AG09319 (cell line): ENCODE measurements at regions not wholly inside any gene's neighbourhood (a gene's known extent, or its start where the extent isn't known, plus 50 kb on each side); places are given as distances from the start of the nearest gene placed in this dataset.
"Not testable (repeated sequence)": the region's sequence is repeated elsewhere in the genome, so short reads cannot be mapped to it uniquely, and the experiment has no call there.

Experiments
- DNase-seq: peaks from one replicate; pipeline ENCODE4 v3.0.0-alpha.2; 2010; ENCODE audit warnings: low read depth; ENCODE audit errors: extremely low read depth
- CTCF ChIP-seq: IDR thresholded peaks from 2 replicates; pipeline ENCODE4 v1.5.1; 2011; ENCODE audit warnings: low read depth, mild to moderate bottlenecking, inconsistent platforms, low read length, moderate library complexity

DNA sequence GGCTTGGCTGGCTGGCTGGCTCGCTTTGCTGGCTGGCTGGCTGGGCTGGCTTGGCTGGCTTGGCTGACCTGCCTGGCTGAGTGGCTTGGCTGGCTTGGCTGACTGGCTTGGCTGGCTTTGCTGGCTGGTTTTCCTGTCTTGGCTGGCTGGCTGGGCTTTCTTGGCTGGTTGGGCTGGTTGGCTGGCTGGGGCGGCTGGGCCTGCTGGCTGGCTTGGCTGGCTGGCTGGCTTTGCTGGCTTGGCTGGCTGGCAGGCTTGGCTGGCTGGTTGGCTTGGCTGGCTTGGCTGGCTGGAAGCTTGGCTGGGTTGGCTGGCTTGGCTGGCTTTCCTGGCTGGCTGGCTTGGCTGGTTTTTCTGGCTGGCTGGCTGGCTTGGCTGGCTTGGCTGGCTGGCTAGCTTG lies 435.6 kb downstream of the GOLGA6L6 start:
- no peak for DNase-seq
- TF ChIP-seq CTCF, result no peak

DNA sequence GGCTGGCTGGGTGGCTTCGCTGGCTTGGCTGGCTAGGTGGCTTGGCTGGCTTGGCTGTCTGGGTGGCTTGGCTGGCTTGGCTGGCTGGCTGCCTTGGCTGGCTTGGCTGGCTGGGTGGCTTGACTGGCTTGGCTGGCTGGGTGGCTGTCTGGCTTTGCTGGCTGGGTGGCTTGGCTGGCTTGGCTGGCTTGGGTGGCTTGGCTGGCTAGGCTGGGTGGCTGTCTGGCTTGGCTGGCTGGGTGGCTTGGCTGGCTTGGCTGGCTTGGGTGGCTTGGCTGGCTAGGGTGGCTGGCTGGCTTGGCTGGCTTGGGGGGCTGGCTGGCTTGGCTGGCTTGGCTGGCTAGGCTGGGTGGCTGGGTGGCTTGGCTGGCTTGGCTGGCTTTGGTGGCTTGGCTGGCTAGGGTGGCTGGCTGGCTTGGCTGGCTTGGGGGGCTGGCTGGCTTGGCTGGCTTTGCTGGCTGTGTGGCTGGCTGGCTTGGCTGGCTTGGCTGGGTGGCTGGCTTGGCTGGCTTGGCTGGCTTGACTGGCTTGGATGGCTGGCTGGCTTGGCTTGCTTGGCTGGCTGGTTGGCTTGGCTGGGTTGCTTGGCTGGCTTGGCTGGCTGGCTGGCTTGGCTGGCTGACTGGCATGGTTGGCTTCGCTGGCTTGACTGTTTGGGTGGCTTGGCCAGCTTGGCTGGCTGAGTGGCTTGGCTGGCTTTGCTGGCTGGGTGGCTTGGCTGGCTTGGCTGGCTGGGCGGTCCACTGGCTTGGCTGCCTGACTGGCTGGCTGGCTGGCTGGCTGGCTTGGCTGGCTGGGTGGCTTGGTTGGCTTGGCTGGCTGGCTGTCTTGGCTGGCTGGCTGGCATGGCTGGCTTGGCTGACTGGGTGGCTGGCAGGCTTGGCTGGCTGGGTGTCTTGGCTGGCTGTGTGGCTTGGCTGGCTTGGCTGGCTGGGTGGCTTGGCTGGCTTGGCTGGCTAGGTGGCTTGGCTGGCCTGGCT lies 436.3 kb downstream of the GOLGA6L6 start:
- DNase-seq, result not testable (repeated sequence)

- DNase-seq, result not testable (repeated sequence)
Observed at GRCh38 chr15:20104551-20104950, 437.0 kb downstream of the GOLGA6L6 start.

GRCh38 chr15:20102862-20103261 lies 438.7 kb downstream of the GOLGA6L6 start:
- not testable (repeated sequence) for DNase-seq

- DNase-seq, result not testable (repeated sequence)
Observed at GRCh38 chr15:20102209-20102608, 439.4 kb downstream of the GOLGA6L6 start.

DNA sequence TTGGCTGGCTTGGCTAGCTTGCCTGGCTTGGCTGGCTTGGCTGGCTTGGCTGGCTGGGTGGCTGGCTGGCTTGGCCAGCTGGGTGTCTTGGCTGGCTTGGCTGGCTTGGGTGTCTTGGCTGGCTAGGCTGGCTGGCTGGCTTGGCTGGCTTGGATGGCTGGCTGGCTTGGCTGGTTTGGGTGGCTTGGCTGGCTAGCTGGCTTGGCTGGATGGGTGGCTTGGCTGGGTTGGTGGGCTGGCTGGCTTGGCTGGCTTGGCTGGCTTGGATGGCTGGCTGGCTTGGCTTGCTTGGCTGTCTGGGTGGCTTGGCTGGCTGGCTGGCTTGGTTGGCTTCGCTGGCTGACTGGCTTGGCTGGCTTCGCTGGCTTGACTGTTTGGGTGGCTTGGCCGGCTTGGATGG lies 440.3 kb downstream of the GOLGA6L6 start:
- not testable (repeated sequence) for DNase-seq

DNA sequence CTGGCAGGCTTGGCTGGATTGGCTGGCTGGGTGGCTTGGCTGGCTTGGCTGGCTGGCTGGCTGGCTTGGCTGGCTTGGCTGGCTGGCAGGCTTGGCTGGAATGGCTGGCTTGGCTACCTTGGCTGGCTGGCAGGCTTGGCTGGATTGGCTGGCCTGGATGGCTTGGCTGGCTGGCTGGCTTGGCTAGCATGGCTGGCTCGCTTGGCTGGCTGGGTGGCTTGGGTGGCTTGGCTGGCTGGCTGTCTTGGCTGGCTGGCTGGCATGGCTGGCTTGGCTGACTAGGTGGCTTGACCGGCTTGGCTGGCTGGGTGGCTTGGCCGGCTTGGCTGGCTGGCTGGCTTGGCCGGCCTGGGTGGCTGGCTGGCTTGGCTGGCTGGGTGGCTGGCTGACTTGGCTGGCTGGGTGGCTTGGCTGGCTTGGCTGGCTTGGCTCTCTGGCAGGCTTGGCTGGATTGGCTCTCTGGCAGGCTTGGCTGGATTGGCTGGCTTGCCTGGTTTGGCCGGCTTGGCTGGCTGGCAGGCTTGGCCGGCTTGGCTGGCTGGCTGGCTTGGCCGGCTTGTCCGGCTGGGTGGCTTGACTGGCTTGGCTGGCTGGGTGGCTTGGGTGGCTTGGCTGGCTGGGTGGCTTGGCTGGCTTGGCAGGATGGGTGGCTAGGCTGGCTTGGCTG lies 440.9 kb downstream of the GOLGA6L6 start:
- not testable (repeated sequence) for DNase-seq

DNA sequence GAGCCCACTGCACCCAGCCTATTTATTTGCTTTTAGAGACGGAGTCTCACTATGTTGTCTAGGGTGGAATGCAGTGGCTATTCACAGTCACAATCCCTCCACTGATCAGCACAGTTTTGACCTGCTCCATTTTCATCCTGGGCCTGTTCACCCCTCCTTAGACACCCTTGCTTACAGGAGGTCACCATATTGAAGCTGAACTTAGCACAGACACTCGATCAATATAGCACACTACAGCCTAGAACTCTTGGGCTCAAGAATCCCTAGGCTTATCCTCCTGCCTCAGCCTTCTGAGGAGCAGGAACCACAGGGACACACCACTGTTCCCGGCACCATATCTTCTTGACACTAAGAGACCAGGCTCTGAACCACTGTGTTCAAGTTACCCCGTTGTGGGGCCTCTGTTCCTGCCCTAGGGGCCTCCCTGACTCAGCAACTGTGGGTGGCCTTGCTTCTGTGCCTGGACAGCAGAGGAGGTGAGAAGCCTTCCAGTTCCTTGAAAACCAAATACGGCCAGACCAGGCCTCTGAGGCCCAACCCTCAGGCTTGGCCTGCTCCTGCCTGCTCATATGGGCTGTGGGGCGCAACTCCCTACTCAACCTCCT lies 445.8 kb downstream of the GOLGA6L6 start:
- not testable (repeated sequence) for DNase-seq

GRCh38 chr15:20089541-20089940 lies 452.1 kb downstream of the GOLGA6L6 start:
- not testable (repeated sequence) for DNase-seq

GRCh38 chr15:20084026-20084425 lies 457.6 kb downstream of the GOLGA6L6 start:
- DNase-seq, result not testable (repeated sequence)

DNA sequence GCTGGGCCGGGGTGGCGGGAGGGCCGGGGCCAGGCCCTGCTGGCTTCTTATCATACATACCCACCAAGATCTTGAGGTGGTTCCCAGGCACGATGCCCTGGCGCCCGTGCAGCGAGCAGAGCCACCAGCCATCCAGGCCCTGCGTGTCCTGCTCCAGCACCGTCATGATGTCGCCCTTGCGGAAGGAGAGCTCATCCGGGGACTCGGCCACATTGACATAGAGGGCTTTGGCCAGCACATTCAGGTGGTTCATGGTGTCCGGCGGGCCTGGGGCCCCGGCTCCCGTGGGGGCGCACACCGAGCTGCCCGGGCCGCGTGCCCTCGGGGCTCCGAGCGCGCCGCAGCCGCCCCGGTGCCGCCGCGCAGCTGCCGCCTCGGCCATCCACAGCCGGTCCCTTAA lies 467.5 kb downstream of the GOLGA6L6 start:
- DNase-seq, result not testable (repeated sequence)

- not testable (repeated sequence) for DNase-seq
Observed at GRCh38 chr15:20069043-20069442, 472.6 kb downstream of the GOLGA6L6 start.

GRCh38 chr15:20066173-20066572 lies 475.4 kb downstream of the GOLGA6L6 start:
- DNase-seq, result not testable (repeated sequence)

DNA sequence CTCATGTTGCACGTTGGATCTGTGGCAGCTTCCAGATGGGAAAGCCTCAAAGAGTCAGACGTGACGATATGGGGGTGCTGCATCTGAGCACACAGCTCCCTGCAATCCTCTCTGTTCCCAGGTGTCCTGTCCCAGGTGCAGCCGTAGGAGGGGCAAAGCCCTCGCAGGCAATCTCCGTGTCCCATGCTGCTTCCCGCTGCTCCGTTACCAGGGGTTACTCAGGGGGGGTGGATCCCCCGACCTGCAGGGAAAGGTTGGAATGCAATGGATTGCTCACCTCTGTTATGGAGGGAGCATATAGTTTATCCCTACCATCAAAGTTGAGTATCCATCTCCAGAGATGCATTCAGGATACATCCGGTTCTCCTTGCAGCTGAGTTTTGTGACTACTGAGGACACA lies 476.1 kb downstream of the GOLGA6L6 start:
- DNase-seq, result not testable (repeated sequence)

DNA sequence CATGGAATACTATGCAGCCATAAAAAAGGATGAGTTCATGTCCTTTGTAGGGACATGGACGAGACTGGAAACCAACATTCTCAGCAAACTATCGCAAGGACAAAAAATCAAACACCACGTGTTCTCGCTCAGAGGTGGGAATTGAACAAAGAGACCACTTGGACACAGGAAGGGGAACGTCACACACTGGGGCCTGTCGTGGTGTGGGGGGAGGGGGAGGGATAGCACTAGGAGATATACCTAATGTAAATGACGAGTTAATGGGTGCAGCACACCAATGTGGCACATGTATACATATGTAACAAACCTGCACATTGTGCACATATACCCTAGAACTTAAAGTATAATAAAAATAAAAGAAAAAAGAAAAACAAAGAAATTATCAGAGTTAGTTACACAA lies 478.4 kb downstream of the GOLGA6L6 start:
- DNase-seq, result not testable (repeated sequence)

GRCh38 chr15:20060838-20061237 lies 480.8 kb downstream of the GOLGA6L6 start:
- not testable (repeated sequence) for DNase-seq

DNA sequence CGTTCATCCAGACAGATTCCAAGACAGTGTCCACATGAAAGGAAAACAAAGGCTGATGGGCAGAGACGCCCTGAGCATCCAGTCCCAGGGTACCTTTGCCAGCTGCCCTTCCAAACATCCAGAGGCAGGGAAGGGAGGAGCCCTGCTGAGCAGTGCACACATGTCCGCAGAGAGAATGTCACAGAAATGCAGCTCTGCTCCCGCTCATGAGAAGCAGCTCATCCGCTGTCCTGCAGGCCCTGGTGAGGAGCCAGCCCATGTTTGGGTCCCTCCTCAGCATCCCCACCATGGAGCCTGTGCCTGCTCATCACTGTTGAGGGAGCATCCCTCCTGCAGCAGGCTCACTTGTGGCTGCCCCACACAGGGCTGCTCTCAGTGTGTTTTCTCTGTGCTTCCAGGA lies 484.7 kb downstream of the GOLGA6L6 start:
- DNase-seq, result not testable (repeated sequence)

DNA sequence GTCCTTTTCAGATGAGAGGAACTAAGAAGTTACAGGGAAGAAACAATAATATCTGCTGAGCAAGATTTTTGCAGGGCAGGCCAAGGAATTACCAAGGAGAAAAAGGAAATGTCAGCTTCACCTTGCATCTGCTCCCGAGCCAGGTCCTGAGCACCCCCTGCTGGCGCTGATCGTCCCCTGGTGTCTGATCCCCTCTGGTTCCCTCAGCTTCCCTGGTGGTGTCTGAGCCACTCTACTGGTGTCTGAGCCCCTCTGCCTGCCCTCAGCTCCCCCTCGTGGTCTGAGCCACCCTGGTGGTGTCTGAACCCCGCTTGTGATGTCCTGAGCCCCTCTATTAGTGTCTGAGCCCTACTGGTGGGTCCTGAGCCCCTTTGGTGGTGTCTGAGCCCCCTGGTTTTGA lies 485.7 kb downstream of the GOLGA6L6 start:
- DNase-seq, result not testable (repeated sequence)

DNA sequence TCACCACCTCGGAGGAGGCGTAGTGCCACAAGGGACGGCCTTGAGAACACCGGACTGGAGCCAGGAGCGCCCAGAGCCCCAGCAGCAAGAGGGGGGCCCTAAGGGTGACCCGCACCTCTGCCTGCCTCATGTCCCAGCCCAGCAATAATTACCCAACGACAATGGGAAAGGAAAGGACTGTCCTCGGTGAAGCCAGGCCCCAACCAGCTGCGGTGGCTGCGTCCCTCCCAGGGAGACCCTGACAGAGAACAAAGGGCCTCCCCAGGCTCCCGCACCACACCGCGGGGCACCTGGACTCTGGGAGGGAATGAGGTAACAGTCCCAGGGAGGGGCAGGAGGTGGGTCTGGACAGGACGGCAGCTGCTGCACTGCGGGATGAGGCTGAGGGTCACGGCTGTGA lies 493.4 kb downstream of the GOLGA6L6 start:
- not testable (repeated sequence) for DNase-seq

DNA sequence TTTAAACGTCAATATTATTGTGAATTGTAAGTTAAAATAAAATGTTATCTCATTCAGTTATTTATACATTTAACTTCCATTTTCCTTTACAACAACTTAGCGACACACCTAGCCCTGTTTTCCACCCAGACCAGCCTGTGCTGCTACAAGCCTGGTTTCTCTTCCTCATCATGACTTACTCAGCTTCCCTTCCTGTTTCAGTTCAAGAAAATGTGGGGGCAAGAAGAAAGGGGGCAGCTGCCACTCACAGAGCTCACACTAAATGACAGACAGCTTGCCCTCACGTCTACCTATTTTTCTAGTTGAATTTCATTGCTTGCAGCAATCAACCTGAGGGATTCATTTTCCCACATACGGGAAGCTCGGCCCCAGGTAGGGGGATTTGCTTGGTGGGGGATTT lies 496.4 kb downstream of the GOLGA6L6 start:
- DNase-seq, result not testable (repeated sequence)
